HG03196 (cell line): ENCODE measurements at regions not wholly inside any gene's neighbourhood (a gene's known extent, or its start where the extent isn't known, plus 50 kb on each side); places are given as distances from the start of the nearest gene placed in this dataset.
"Not testable (repeated sequence)": the region's sequence is repeated elsewhere in the genome, so short reads cannot be mapped to it uniquely, and the experiment has no call there.

Source experiments
- ATAC-seq: cut with Tn5 transposase; IDR thresholded peaks from one replicate; pipeline ENCODE4 v1.9.1; 2021; ENCODE audit not compliant: unreplicated experiment

DNA sequence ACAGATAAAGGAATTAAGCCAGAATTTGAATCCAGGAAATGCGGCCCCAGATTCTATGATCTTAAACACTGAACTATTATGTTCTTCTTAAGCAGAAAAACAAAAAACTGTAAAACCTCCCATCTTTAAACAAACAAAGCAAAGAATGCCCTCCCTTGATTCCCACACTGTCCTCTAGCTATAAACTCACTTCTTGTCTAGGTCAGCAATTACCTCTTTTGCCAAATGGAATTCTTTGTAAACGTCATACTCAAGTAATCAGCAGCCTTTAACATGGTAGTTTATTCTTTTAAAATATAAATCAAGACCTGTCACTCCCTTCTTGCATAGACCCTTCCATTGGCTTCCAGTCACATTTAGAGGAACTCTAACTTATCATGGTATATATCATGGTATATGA is 958.9 kb upstream of the CNTN5 start:
- ATAC-seq, result no peak

GRCh38 chr11:98062714-98063113 is 958.0 kb upstream of the CNTN5 start:
- no peak for ATAC-seq

- ATAC-seq, result no peak
Observed at GRCh38 chr11:98068251-98068650, 952.5 kb upstream of the CNTN5 start.

- ATAC-seq, result not testable (repeated sequence)
Observed at GRCh38 chr11:98069147-98069546, 951.6 kb upstream of the CNTN5 start.

GRCh38 chr11:98069861-98070260 is 950.9 kb upstream of the CNTN5 start:
- no peak for ATAC-seq

GRCh38 chr11:98090861-98091505 is 929.8 kb upstream of the CNTN5 start:
- no peak for ATAC-seq

DNA sequence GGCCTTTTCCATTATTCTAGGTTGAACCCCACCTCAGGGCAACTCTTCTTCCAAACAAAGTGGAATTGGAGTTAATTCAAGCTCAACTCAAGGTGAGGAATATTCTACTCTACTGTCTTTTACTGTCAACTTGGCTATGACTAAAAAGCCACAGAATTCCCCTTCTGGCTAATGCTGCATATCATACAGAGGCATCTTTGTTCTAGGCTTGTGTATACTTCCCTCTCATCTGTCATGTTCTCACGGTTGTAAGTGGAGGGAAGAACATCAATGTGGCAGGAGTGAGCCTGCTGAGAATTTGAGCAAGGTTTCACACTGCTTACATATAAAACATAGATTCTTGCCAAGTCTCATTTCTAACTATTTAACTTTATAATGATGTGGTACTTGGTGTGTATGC is 921.4 kb upstream of the CNTN5 start:
- no peak for ATAC-seq

GRCh38 chr11:98100689-98101088 is 920.1 kb upstream of the CNTN5 start:
- no peak for ATAC-seq

GRCh38 chr11:98101329-98101728 is 919.4 kb upstream of the CNTN5 start:
- no peak for ATAC-seq

DNA sequence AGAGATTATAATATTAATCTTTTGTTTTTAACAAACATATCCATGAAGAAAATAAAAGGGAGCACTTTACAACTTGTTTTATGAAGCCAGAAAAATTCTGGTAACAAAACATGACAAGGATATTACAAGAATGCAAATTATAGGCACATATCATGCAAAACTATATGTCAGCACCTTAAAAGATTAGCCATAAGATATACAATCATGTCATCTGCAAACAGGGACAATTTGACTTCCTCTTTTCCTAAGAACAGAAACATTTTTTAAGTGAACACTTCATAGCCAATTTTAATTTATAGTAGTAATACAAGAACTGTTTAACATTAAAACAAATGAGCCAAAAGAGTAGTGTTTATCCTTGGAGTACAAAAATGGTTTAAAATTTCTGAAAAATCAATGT is 916.5 kb upstream of the CNTN5 start:
- no peak for ATAC-seq

DNA sequence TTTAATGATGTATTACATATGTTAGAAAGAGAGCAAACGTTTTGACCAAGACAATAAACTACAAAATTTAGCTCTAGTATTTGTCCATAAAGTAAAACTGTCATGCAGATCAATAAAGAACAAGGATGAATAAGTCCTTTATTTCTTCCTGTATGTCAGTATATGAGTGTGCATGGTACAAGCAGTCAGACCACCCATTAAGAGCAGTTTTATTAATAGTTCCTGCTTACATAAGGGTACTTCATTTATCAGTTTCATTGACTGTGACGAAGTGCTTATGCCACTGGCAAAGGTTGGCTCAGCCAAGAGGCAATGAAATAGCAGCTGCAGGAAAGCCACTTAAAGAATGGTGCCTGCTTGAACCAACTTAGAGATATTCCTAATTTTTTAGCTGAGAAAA is 913.0 kb upstream of the CNTN5 start:
- no peak for ATAC-seq

DNA sequence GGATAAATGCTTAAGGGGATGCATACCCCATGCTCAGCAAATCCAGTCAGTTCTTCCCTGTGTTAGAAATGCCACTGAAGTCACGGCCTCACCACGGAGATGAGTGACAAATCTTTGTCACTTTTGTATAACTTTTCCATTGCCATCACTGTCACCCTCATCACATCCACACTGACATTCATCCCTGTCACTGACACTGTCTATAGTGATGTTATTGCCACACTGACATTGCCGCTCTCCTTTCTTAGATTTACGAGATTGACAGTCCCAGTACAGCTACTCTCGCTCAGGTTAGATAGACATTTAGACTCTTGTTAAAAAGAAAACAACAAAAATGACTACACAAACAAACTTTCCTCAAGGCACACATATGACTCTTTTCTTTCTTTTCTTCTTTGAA is 910.7 kb upstream of the CNTN5 start:
- no peak for ATAC-seq

DNA sequence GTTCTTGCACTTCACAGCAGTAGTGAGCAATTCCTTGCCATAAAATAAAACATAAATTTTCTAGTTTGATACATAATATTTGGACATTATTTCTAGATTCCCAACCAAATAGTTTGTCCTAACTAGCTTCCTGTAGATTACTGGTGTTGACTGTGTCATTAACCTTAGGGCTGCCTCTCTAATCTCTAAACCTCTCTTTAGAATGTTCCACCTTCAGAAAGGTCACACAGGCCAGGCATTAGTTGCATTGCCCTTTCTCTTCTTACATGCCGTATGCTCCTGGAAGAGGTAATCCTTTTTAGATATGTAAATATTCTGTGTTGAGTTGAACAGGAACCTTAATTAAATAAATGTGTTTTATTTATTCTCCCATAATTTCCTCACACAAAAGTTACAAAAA is 904.9 kb upstream of the CNTN5 start:
- no peak for ATAC-seq

GRCh38 chr11:98130117-98130625 is 890.6 kb upstream of the CNTN5 start:
- ATAC-seq, result no peak

DNA sequence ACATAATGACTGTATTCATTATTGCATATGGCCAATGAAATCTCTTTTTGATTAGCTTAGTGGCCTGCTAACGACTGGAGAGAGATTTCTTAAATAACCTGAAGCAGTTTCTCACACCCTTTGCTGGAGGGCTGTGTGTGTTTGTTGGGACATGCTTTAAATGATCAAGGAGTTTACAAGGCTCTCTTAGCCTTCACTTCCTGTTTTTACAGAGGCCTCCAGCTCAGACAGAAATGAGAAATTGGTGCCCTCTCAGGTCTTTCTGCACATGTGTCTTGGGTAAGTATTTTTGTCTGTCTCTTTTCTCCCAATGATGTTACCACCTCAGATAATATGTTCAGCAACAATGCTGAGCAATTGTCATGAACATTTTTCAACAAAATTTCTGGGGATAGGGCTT is 884.4 kb upstream of the CNTN5 start:
- ATAC-seq, result no peak

DNA sequence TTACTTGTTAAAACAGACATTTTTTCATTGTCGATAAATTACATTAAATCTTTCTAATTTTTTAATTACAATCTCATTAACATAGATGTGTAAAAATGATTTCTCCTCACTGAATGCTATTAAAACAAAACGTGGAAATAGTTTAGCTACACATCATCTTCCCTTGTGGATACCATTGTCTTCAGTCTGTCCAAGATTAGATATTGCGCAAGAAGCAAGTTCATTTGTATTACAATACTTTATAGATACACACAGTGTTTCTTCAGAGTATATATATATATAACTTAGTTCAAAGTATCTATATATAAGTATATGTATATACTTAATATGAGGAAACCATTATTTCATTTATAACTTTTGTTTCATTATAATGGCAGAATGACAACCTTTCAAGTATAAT is 883.3 kb upstream of the CNTN5 start:
- ATAC-seq, result no peak

- ATAC-seq, result no peak
Observed at GRCh38 chr11:98143661-98144060, 877.1 kb upstream of the CNTN5 start.

GRCh38 chr11:98153752-98154151 is 867.0 kb upstream of the CNTN5 start:
- no peak for ATAC-seq

- no peak for ATAC-seq
Observed at GRCh38 chr11:98155696-98156095, 865.1 kb upstream of the CNTN5 start.

DNA sequence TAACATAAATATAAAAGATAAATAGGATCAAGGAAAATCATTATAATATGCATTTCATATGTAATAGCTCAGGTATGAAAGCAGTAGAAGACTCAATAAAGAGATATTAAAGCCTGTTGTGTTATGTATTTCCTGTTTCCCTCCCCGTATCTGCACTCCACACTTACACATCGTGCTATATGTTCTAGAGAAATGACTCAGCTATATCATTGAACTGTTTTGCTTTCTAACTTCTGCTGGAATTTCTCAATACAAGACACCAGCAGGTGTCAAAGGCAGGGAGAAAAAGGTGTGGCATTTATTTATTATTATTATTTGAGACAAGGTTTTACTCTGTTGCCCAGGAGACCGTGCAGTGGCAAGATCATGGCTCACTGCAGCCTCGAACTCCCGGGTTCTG is 842.8 kb upstream of the CNTN5 start:
- ATAC-seq, result no peak

DNA sequence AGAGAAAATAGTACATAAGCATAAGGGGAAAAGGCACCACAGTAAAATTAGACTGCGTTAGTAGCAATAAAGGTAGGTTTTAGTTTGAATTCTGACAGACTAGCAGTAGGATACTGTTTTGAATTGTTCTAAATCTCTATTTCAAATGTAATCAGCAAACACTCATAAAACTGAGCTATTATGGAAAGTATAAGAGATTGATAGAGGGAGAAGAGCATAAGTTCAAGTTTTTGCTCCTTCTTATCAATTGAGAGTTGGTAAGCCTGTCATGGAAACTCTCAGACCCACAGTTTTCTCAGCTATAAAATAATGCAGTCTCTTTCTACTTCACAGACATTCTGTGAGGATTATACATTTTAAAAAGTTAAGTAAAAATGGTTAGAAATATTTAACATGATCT is 840.2 kb upstream of the CNTN5 start:
- ATAC-seq, result no peak

DNA sequence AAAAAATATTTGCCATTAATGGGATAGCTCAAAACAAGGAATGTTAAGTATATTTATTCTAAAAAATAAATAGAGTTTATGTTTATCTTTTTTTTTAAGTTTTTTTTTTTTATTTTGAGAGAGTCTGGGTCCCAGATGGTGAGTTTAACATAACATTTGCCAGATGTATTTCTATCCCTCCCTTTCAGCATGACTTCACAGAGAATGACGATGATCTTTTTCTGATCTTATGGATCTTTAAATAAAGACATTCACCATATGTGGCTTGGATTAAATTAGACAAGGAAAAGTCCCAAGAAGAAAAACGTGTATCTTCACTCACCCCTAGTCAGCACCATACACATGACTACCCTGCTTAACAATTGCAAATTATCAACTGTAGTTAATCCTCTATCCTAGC is 839.8 kb upstream of the CNTN5 start:
- ATAC-seq, result no peak

GRCh38 chr11:98183034-98183433 is 837.7 kb upstream of the CNTN5 start:
- no peak for ATAC-seq
